ENCODE measurements at regions not wholly inside any gene's neighbourhood (a gene's known extent, or its start where the extent isn't known, plus 50 kb on each side); places are given as distances from the start of the nearest gene placed in this dataset.

GRCh38 chr20:11682285-11682684, 235.4 kb upstream of the BTBD3 start:
- no peaks in the 10 kb centered on the region for H3K36me3 ChIP-seq (ENCODE audit: insufficient read depth, low read length)
- H3K4me1 ChIP-seq (ENCODE audit: insufficient read depth, low read length): peaks cover 4% of the 10 kb centered on the region
- no peak overlapping the region for H3K9ac ChIP-seq (ENCODE audit: low read depth, low read length)
- H3K9me3 ChIP-seq (ENCODE audit: control insufficient read depth, insufficient read depth, low read length): no peaks in the 10 kb centered on the region

- Histone ChIP-seq H3K4me1 (ENCODE audit: insufficient read depth, low read length) (no peaks in the 10 kb centered on the region; the same call in none of the 2 replicates), H3K9ac (ENCODE audit: low read depth, low read length) (peak overlapping the region; percentile 52; the same call in 1 of the 2 replicates), H3K36me3 (ENCODE audit: insufficient read depth, low read length) (no peaks in the 10 kb centered on the region)
Measured at GRCh38 chr20:11686195-11686594, 231.5 kb upstream of the BTBD3 start.

GRCh38 chr20:11686820-11687543, 230.7 kb upstream of the BTBD3 start:
- H3K9ac ChIP-seq (ENCODE audit: low read depth, low read length): peak overlapping the region; percentile 52; the same call in 1 of the 2 replicates
- H3K36me3 ChIP-seq (ENCODE audit: insufficient read depth, low read length): no peaks in the 10 kb centered on the region
- no peaks in the 10 kb centered on the region; the same call in none of the 2 replicates for H3K4me1 ChIP-seq (ENCODE audit: insufficient read depth, low read length)
- no peaks in the 10 kb centered on the region for H3K9me3 ChIP-seq (ENCODE audit: control insufficient read depth, insufficient read depth, low read length)

More at GRCh38 chr20:11686195-11686594, 231.5 kb upstream of the BTBD3 start:
- H3K9me3 ChIP-seq (ENCODE audit: control insufficient read depth, insufficient read depth, low read length): no peaks in the 10 kb centered on the region

GRCh38 chr20:11687546-11688292, 230.0 kb upstream of the BTBD3 start:
- Histone ChIP-seq H3K4me1 (ENCODE audit: insufficient read depth, low read length) (no peaks in the 10 kb centered on the region; the same call in none of the 2 replicates), H3K9ac (ENCODE audit: low read depth, low read length) (peak overlapping the region; percentile 52; the same call in 1 of the 2 replicates), H3K9me3 (ENCODE audit: control insufficient read depth, insufficient read depth, low read length) (no peaks in the 10 kb centered on the region), H3K36me3 (ENCODE audit: insufficient read depth, low read length) (no peaks in the 10 kb centered on the region)

GRCh38 chr20:11689262-11689661, 228.4 kb upstream of the BTBD3 start:
- Histone ChIP-seq H3K4me1 (ENCODE audit: insufficient read depth, low read length) (no peaks in the 10 kb centered on the region; the same call in none of the 2 replicates), H3K9me3 (ENCODE audit: control insufficient read depth, insufficient read depth, low read length) (no peaks in the 10 kb centered on the region), H3K36me3 (ENCODE audit: insufficient read depth, low read length) (no peaks in the 10 kb centered on the region), H3K9ac (ENCODE audit: low read depth, low read length) (no peak overlapping the region)

GRCh38 chr20:11691766-11692165, 225.9 kb upstream of the BTBD3 start:
- Histone ChIP-seq H3K4me1 (ENCODE audit: insufficient read depth, low read length) (no peaks in the 10 kb centered on the region; the same call in 1 of the 2 replicates), H3K9me3 (ENCODE audit: control insufficient read depth, insufficient read depth, low read length) (no peaks in the 10 kb centered on the region), H3K9ac (ENCODE audit: low read depth, low read length) (no peak overlapping the region), H3K36me3 (ENCODE audit: insufficient read depth, low read length) (no peaks in the 10 kb centered on the region)

GRCh38 chr20:11692567-11692966, 225.1 kb upstream of the BTBD3 start:
- H3K9ac ChIP-seq (ENCODE audit: low read depth, low read length): no peak overlapping the region
- H3K9me3 ChIP-seq (ENCODE audit: control insufficient read depth, insufficient read depth, low read length): no peaks in the 10 kb centered on the region
- no peaks in the 10 kb centered on the region for H3K36me3 ChIP-seq (ENCODE audit: insufficient read depth, low read length)
- no peaks in the 10 kb centered on the region for H3K4me1 ChIP-seq (ENCODE audit: insufficient read depth, low read length)

GRCh38 chr20:11694467-11694866, 223.2 kb upstream of the BTBD3 start:
- Histone ChIP-seq H3K36me3 (ENCODE audit: insufficient read depth, low read length) (no peaks in the 10 kb centered on the region), H3K9ac (ENCODE audit: low read depth, low read length) (no peak overlapping the region), H3K4me1 (ENCODE audit: insufficient read depth, low read length) (no peaks in the 10 kb centered on the region), H3K9me3 (ENCODE audit: control insufficient read depth, insufficient read depth, low read length) (no peaks in the 10 kb centered on the region)

- no peaks in the 10 kb centered on the region for H3K9me3 ChIP-seq (ENCODE audit: control insufficient read depth, insufficient read depth, low read length)
- no peaks in the 10 kb centered on the region for H3K36me3 ChIP-seq (ENCODE audit: insufficient read depth, low read length)
- H3K9ac ChIP-seq (ENCODE audit: low read depth, low read length): no peak overlapping the region
- H3K4me1 ChIP-seq (ENCODE audit: insufficient read depth, low read length): no peaks in the 10 kb centered on the region
Measured at GRCh38 chr20:11697055-11697454, 220.6 kb upstream of the BTBD3 start.

GRCh38 chr20:11697646-11698045, 220.0 kb upstream of the BTBD3 start:
- H3K36me3 ChIP-seq (ENCODE audit: insufficient read depth, low read length): no peaks in the 10 kb centered on the region
- no peaks in the 10 kb centered on the region for H3K4me1 ChIP-seq (ENCODE audit: insufficient read depth, low read length)
- no peak overlapping the region for H3K9ac ChIP-seq (ENCODE audit: low read depth, low read length)
- no peaks in the 10 kb centered on the region for H3K9me3 ChIP-seq (ENCODE audit: control insufficient read depth, insufficient read depth, low read length)

- H3K4me1 ChIP-seq (ENCODE audit: insufficient read depth, low read length): no peaks in the 10 kb centered on the region
- H3K9ac ChIP-seq (ENCODE audit: low read depth, low read length): no peak overlapping the region
- H3K36me3 ChIP-seq (ENCODE audit: insufficient read depth, low read length): no peaks in the 10 kb centered on the region
- H3K9me3 ChIP-seq (ENCODE audit: control insufficient read depth, insufficient read depth, low read length): no peaks in the 10 kb centered on the region
Measured at GRCh38 chr20:11698124-11698523, 219.6 kb upstream of the BTBD3 start.

- H3K9ac ChIP-seq (ENCODE audit: low read depth, low read length): no peak overlapping the region
- no peaks in the 10 kb centered on the region for H3K36me3 ChIP-seq (ENCODE audit: insufficient read depth, low read length)
- no peaks in the 10 kb centered on the region for H3K4me1 ChIP-seq (ENCODE audit: insufficient read depth, low read length)
- no peaks in the 10 kb centered on the region for H3K9me3 ChIP-seq (ENCODE audit: control insufficient read depth, insufficient read depth, low read length)
Measured at GRCh38 chr20:11700831-11701230, 216.9 kb upstream of the BTBD3 start.

GRCh38 chr20:11702721-11703518, 214.8 kb upstream of the BTBD3 start:
- H3K4me1 ChIP-seq (ENCODE audit: insufficient read depth, low read length): no peaks in the 10 kb centered on the region
- H3K9me3 ChIP-seq (ENCODE audit: control insufficient read depth, insufficient read depth, low read length): no peaks in the 10 kb centered on the region
- no peaks in the 10 kb centered on the region for H3K36me3 ChIP-seq (ENCODE audit: insufficient read depth, low read length)
- H3K9ac ChIP-seq (ENCODE audit: low read depth, low read length): no peak overlapping the region

GRCh38 chr20:11705512-11705911, 212.2 kb upstream of the BTBD3 start:
- no peaks in the 10 kb centered on the region for H3K36me3 ChIP-seq (ENCODE audit: insufficient read depth, low read length)
- H3K9ac ChIP-seq (ENCODE audit: low read depth, low read length): no peak overlapping the region
- no peaks in the 10 kb centered on the region for H3K4me1 ChIP-seq (ENCODE audit: insufficient read depth, low read length)
- H3K9me3 ChIP-seq (ENCODE audit: control insufficient read depth, insufficient read depth, low read length): no peaks in the 10 kb centered on the region
